HepG2 (cell line): ENCODE measurements at regions not wholly inside any gene's neighbourhood (a gene's known extent, or its start where the extent isn't known, plus 50 kb on each side); places are given as distances from the start of the nearest gene placed in this dataset.

Experiments
- ATAC-seq: fragments of 200-7000 bp; cut with Tn5 transposase; 3 replicates; pipeline ENCODE4 v1.9.1; 2020; ENCODE audit warnings: mild to moderate bottlenecking, moderate library complexity
- BruUV-seq: library from RNA; stranded (reverse); fragments of 400-500 nt; replicated peaks from 2 replicates; lab custom pipeline; 2021; lab: Mats Ljungman, UMichigan
- CTCF ChIA-PET: fragments of 300-600 bp; formaldehyde crosslinking; extraction: SDS; loops from one replicate; lab custom pipeline; 2021; ENCODE audit warnings: low total read pairs, inconsistent platforms, low intra/inter-chr PET ratio; lab: Yijun Ruan, JAX
- POLR2A ChIA-PET: fragments of 350-600 bp; sonication (Branson Sonifier 250); formaldehyde crosslinking; loops from one replicate; lab custom pipeline; 2020; ENCODE audit warnings: antibody characterized with exemption, inconsistent platforms; lab: Yijun Ruan, JAX
- DNase-seq: peaks from one replicate; pipeline ENCODE4 v3.0.0-alpha.2; 2015; ENCODE audit warnings: low spot score
- FAIRE-seq: peaks from 3 replicates; lab custom pipeline; 2011; peaks lifted over from hg19 to GRCh38; lab: Jason Lieb, UNC
- H2AFZ ChIP-seq: one replicate; pipeline ENCODE4 v1.6.1; 2011; ENCODE audit warnings: low read length, inconsistent platforms
- H3K27ac ChIP-seq: fragments of 300-600 bp; 3 replicates; pipeline ENCODE4 v1.8.0; 2011; ENCODE audit warnings: mixed run types, mild to moderate bottlenecking, mixed read lengths, low read length, inconsistent platforms; ENCODE audit not compliant: insufficient read depth; ENCODE audit errors: extremely low read length
- H3K27me3 ChIP-seq, 2 experiments: fragments of 200-600 bp in 1 of 2; 2 replicates in 1 of 2; 3 replicates in 1 of 2; pipeline versions ENCODE4 v1.6.0 to v1.8.0; 2011; ENCODE audit warnings: low read length in 2 of 2, mild to moderate bottlenecking in 2 of 2, moderate library complexity in 2 of 2, inconsistent platforms in 1 of 2; ENCODE audit not compliant: insufficient read depth in 2 of 2, control insufficient read depth in 1 of 2
- H3K36me3 ChIP-seq, 2 experiments: fragments of 200-600 bp in 1 of 2; replicated peaks in 1 of 2; 2 replicates in 1 of 2; 3 replicates in 1 of 2; pipeline versions ENCODE4 v1.5.1 to v1.8.0; 2011; ENCODE audit warnings: low read length in 2 of 2, inconsistent platforms in 1 of 2; ENCODE audit not compliant: insufficient read depth in 2 of 2, control insufficient read depth in 1 of 2
- H3K4me1 ChIP-seq: 2 replicates; pipeline ENCODE4 v1.5.1; 2012; ENCODE audit warnings: low read length, inconsistent platforms; ENCODE audit not compliant: insufficient read depth
- H3K4me2 ChIP-seq: 2 replicates; pipeline ENCODE4 v1.6.0; 2011; ENCODE audit warnings: low read depth, low read length, inconsistent platforms
- H3K4me3 ChIP-seq, 3 experiments: fragments of 200-600 bp in 1 of 3; sonication (generic), shearing (Covaris generic) in 1 of 3; replicated peaks in 1 of 3; 2 replicates each; pipeline ENCODE4 v1.5.1; 2011 to 2016; ENCODE audit warnings: low read length in 3 of 3, inconsistent platforms in 2 of 3, low read depth in 2 of 3, mild to moderate bottlenecking in 2 of 3, control low read depth in 1 of 3, mixed read lengths in 1 of 3; ENCODE audit not compliant: insufficient read depth in 1 of 3
- H3K79me2 ChIP-seq: one replicate; pipeline ENCODE4 v1.6.1; 2011; ENCODE audit warnings: low read length, inconsistent platforms; ENCODE audit not compliant: insufficient read depth
- H3K9ac ChIP-seq: 2 replicates; pipeline ENCODE4 v1.6.0; 2011; ENCODE audit warnings: mild to moderate bottlenecking, low read depth, low read length, inconsistent platforms; ENCODE audit not compliant: insufficient read depth
- H3K9me3 ChIP-seq: 2 replicates; pipeline ENCODE4 v1.5.1; 2012; ENCODE audit warnings: mild to moderate bottlenecking, low read length
- H4K20me1 ChIP-seq: 2 replicates; pipeline ENCODE4 v1.6.0; 2011; ENCODE audit warnings: inconsistent platforms, mild to moderate bottlenecking, low read length, moderate library complexity; ENCODE audit not compliant: insufficient read depth
- ASH2L ChIP-seq: fragments of 300-600, 200-600 bp; sonication (generic); IDR thresholded peaks from 2 replicates; pipeline ENCODE4 v1.7.0; 2017; ENCODE audit warnings: low read depth, mild to moderate bottlenecking, moderate library complexity, mixed read lengths, low read length; ENCODE audit not compliant: insufficient read length
- CCAR2 ChIP-seq: fragments of 200-400 bp; formaldehyde crosslinking; optimal IDR thresholded peaks from 2 replicates; pipeline ENCODE3; 2018; ENCODE audit warnings: low read depth, mild to moderate bottlenecking, low read length, moderate library complexity
- CEBPB ChIP-seq: IDR thresholded peaks from 2 replicates; pipeline ENCODE4 v1.6.1; 2011; ENCODE audit warnings: low read depth, low read length, improper control_type of control experiment, borderline replicate concordance
- ERF ChIP-seq: IDR thresholded peaks from 2 replicates; pipeline ENCODE4 v1.6.1; 2018; ENCODE audit warnings: missing biosample characterization, missing genetic modification reagents
- ETV5 ChIP-seq: IDR thresholded peaks from 2 replicates; pipeline ENCODE4 v1.6.1; 2018; ENCODE audit warnings: missing biosample characterization, missing genetic modification reagents, inconsistent platforms, borderline replicate concordance
- POLR2G ChIP-seq: fragments of 200-400 bp; formaldehyde crosslinking; IDR thresholded peaks from 2 replicates; pipeline ENCODE4 v1.6.1; 2018; ENCODE audit warnings: mild to moderate bottlenecking, low read depth, low read length, moderate library complexity
- PRPF4 ChIP-seq: fragments of 200-400 bp; formaldehyde crosslinking; IDR thresholded peaks from 2 replicates; pipeline ENCODE4 v1.6.1; 2016; ENCODE audit warnings: low read length, low read depth; ENCODE audit not compliant: poor library complexity, severe bottlenecking
- SCMH1 ChIP-seq: sonication (generic); formaldehyde crosslinking; IDR thresholded peaks from 2 replicates; pipeline ENCODE4 v1.9.0; 2021; ENCODE audit warnings: missing genetic modification reagents, mild to moderate bottlenecking, borderline replicate concordance
- SIX1 ChIP-seq: sonication (generic); formaldehyde crosslinking; IDR thresholded peaks from 2 replicates; pipeline ENCODE4 v1.4.0; 2020; ENCODE audit warnings: missing genetic modification reagents, borderline replicate concordance
- TGIF2 ChIP-seq: IDR thresholded peaks from 2 replicates; pipeline ENCODE4 v1.6.1; 2016; ENCODE audit warnings: control low read depth, missing compliant biosample characterization
- ZBTB21 ChIP-seq: sonication (generic); formaldehyde crosslinking; IDR thresholded peaks from 2 replicates; pipeline ENCODE4 v1.4.0; 2020; ENCODE audit warnings: missing genetic modification reagents
- ZBTB34 ChIP-seq: sonication (generic); formaldehyde crosslinking; IDR thresholded peaks from 2 replicates; pipeline ENCODE4 v1.8.0; 2022; ENCODE audit warnings: mild to moderate bottlenecking, missing genetic modification reagents
- ZNF30 ChIP-seq: sonication (generic); formaldehyde crosslinking; IDR thresholded peaks from 2 replicates; pipeline ENCODE4 v1.5.0; 2020; ENCODE audit warnings: mild to moderate bottlenecking, missing genetic modification reagents
- ZNF674 ChIP-seq: sonication (generic); formaldehyde crosslinking; IDR thresholded peaks from 2 replicates; pipeline ENCODE4 v1.5.0; 2020; ENCODE audit warnings: low read depth, mild to moderate bottlenecking, missing genetic modification reagents
- ZSCAN25 ChIP-seq: sonication (generic); formaldehyde crosslinking; IDR thresholded peaks from 2 replicates; pipeline ENCODE4 v1.8.0; 2022; ENCODE audit warnings: mild to moderate bottlenecking, missing genetic modification reagents
- WGBS: methylation state at CpG from one replicate; pipeline ENCODE4 v1.1.6; 2017; ENCODE audit warnings: low lambda C conversion rate; 5-methylcytosine and 5-hydroxymethylcytosine counted together
- in situ Hi-C: cut with HindIII; loops from 2 replicates; pipeline ENCODE4 v1.10.0; 2017; ENCODE audit warnings: low pct_unique_long_range_greater_than_20kb; ENCODE audit not compliant: extremely low pct_ligation_motif_present
- intact Hi-C: fragments of 100-400 bp; cut with micrococcal nuclease; formaldehyde crosslinking; loops from one replicate; pipeline ENCODE4 v1.10.0; 2022; ENCODE audit not compliant: unreplicated experiment
- TF ChIP-seq, protein P1 (sequence below): sonication (generic); formaldehyde crosslinking; IDR thresholded peaks from 2 replicates; pipeline ENCODE4 v1.4.0; 2020; ENCODE audit warnings: missing genetic modification reagents

DNA sequence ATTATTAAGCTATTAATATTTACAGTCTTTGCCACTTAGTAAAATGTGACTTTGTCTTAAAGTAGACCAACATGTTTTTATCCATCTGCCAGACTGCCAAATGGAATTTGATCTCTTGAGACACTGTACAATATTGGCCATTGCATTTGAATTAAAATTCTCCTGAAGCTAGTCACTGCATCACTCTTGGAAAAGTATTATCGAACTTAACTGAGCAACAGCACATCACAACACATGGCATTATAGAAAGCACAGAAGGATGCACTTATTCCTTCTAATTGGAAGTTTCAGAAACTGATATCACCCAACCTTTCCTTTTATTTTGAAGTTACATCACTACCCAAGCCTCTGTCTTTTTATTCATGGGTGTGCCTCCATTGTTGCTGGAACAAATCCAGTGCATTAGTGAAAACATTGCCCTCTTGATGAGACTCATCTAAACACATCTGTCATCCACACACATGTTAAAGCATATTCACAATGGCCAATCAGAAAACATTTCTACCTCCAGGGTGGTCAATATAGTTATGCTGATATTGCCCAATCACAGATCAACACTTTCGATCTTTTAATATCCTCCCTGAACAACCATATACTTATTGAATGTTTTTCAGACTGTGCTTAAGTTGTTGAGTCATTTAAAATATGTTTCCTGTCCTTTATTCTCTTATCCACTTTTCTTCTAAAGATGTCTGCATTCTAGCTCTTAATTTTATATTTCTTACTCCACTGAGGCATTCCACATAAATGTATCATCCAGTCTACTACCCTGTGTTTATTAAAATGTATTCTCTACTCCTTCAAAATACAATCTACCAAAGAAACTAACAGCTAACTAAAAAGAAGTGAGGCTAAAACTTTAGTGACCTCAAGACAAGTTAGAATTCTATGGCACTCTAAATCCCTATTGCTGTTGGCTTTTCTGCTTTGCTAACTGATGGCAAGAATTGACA lies 535.0 kb downstream of the RFPL4B start:
- no peak overlapping the region for H3K27ac ChIP-seq
- no peak overlapping the region for H3K4me3 ChIP-seq
- H3K9me3 ChIP-seq: no peaks in the 10 kb centered on the region
- H4K20me1 ChIP-seq: no peaks in the 10 kb centered on the region
- ChIA-PET POLR2A (no interaction called here), CTCF (no interaction called here)
- no peak for DNase-seq
- WGBS: 59% methylated on average over 2 of the region's 2 CpGs
- H2AFZ ChIP-seq: no peak overlapping the region
- H3K4me1 ChIP-seq: 0 out of 2 replicates have a peak, but pooled peaks cover 6% of the 10 kb centered on the region
- H3K36me3 ChIP-seq: no peaks in the 10 kb centered on the region
- H3K9ac ChIP-seq: no peak overlapping the region
- no peak overlapping the region for H3K4me2 ChIP-seq
- no peak for ATAC-seq
- no peak for TF ChIP-seq CCAR2
- peak; percentile 39; the same call in 1 of the 2 replicates for TF ChIP-seq CEBPB
- in situ Hi-C loops: loop anchor here (10.0 kb wide), 1 partner anchor 1023 kb away; no protein-coding TSS in a partner anchor
- FAIRE-seq: no peak
- H3K79me2 ChIP-seq: no peaks in the 10 kb centered on the region
- no peaks in the 10 kb centered on the region; a peak in 1 of 5 replicates for H3K27me3 ChIP-seq
- intact Hi-C loops: loop anchor here (2.0 kb wide), 2 partner anchors 101 to 977 kb away; no protein-coding TSS in a partner anchor
- no TSS peak for BruUV-seq

- BruUV-seq: no TSS peak
- no peak overlapping the region for H3K9ac ChIP-seq
- H3K9me3 ChIP-seq: no peaks in the 10 kb centered on the region
- H3K27me3 ChIP-seq: no peaks in the 10 kb centered on the region; a peak in 1 of 5 replicates
- in situ Hi-C loops (loop anchor here (10.0 kb wide), 1 partner anchor 1022 kb away; no protein-coding TSS in a partner anchor), intact Hi-C loops (no loop called here)
- no peak for DNase-seq
- 0 out of 2 replicates have a peak, but pooled peaks cover 6% of the 10 kb centered on the region for H3K4me1 ChIP-seq
- no peak for FAIRE-seq
- H3K4me2 ChIP-seq: no peak overlapping the region
- H4K20me1 ChIP-seq: no peaks in the 10 kb centered on the region
- H3K27ac ChIP-seq: no peak overlapping the region
- no peaks in the 10 kb centered on the region for H3K79me2 ChIP-seq
- ChIA-PET CTCF (no interaction called here), POLR2A (no interaction called here)
- H2AFZ ChIP-seq: no peak overlapping the region
- 70% methylated on average over 3 of the region's 3 CpGs for WGBS
- no peaks in the 10 kb centered on the region for H3K36me3 ChIP-seq
- ATAC-seq: no peak
- H3K4me3 ChIP-seq: no peak overlapping the region
- no peak for TF ChIP-seq ZSCAN25 (CRISPR knock-in tag)
- no peak for TF ChIP-seq ETV5
- TF ChIP-seq TGIF2 (CRISPR knock-in tag): no peak
- no peak for TF ChIP-seq ASH2L
- TF ChIP-seq ZBTB34 (CRISPR knock-in tag): no peak
- TF ChIP-seq ZBTB21: no peak
- no peak for TF ChIP-seq ERF (CRISPR knock-in tag)
- no peak for TF ChIP-seq POLR2G
- TF ChIP-seq PRPF4: no peak
- TF ChIP-seq ZNF674 (CRISPR knock-in tag): no peak
- no peak for TF ChIP-seq SIX1 (CRISPR knock-in tag)
- no peak for TF ChIP-seq ZNF30 (CRISPR knock-in tag)
- TF ChIP-seq, protein P1, sequence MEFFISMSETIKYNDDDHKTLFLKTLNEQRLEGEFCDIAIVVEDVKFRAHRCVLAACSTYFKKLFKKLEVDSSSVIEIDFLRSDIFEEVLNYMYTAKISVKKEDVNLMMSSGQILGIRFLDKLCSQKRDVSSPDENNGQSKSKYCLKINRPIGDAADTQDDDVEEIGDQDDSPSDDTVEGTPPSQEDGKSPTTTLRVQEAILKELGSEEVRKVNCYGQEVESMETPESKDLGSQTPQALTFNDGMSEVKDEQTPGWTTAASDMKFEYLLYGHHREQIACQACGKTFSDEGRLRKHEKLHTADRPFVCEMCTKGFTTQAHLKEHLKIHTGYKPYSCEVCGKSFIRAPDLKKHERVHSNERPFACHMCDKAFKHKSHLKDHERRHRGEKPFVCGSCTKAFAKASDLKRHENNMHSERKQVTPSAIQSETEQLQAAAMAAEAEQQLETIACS (CRISPR knock-in tag): no peak
- TF ChIP-seq SCMH1: no peak
Measured at GRCh38 chr6:112883095-112883494, 536.0 kb downstream of the RFPL4B start.
